Left renal pelvis (tissue), 4 donors: ENCODE measurements at regions not wholly inside any gene's neighbourhood (a gene's known extent, or its start where the extent isn't known, plus 50 kb on each side); places are given as distances from the start of the nearest gene placed in this dataset.
"Not testable (repeated sequence)": the region's sequence is repeated elsewhere in the genome, so short reads cannot be mapped to it uniquely, and the experiment has no call there.

Source experiments
- DNase-seq, 4 donors: peaks; one replicate each; pipeline ENCODE4 v3.0.0-alpha.2; 2013; ENCODE audit warnings: low read depth in 4 of 4, low spot score in 3 of 4

DNA sequence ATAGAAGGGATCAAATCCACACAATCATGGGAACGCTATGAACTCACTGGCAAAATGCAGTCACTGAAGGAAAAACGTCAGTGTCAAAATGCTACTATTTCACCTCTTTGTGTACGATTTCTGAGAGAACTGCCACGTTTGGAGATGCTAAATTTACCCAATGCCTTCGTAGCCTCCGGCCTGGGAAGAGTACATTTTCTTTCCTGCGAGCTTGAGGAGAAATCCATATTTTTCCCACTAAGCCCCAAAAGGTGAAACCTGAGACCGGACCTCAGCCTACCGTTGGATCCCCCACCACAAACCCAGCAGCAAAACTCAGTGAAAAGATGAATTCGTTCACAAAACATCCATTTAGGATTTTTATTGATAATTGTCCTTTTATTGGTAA, 131.7 kb downstream of the GPX5 start:
- DNase-seq: no peak

DNA sequence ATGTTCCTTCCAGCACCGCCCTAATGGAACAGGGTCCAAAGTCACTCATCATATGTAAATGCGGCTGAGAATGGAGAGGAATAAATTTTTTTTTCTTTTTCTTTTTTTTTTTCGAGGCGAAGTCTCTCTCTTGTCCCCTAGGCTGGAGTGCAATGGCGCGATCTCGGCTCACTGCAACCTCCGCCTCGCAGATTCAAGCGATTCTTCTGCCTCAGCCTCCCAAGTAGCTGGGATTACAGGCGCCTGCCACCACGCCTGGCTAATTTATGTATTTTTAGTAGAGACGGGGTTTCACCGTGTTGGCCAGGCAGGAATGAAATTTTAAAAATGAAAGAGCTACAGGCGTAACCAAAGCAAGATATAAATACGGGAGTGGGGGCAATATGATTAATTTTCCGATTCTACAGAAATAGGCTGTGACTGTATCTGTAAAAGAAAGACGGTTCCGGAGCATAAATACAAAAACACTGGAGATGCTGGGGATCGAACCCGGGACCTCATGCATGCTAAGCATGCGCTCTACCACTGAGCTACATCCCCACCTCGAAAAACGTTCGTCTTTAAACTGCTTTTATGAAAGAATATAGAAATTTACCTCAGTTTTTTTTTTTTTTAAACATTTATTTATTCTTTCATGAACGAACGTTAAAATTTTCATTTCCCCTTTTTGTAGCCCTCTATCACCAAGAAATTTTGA, 132.2 kb downstream of the GPX5 start:
- no peak for DNase-seq

DNA sequence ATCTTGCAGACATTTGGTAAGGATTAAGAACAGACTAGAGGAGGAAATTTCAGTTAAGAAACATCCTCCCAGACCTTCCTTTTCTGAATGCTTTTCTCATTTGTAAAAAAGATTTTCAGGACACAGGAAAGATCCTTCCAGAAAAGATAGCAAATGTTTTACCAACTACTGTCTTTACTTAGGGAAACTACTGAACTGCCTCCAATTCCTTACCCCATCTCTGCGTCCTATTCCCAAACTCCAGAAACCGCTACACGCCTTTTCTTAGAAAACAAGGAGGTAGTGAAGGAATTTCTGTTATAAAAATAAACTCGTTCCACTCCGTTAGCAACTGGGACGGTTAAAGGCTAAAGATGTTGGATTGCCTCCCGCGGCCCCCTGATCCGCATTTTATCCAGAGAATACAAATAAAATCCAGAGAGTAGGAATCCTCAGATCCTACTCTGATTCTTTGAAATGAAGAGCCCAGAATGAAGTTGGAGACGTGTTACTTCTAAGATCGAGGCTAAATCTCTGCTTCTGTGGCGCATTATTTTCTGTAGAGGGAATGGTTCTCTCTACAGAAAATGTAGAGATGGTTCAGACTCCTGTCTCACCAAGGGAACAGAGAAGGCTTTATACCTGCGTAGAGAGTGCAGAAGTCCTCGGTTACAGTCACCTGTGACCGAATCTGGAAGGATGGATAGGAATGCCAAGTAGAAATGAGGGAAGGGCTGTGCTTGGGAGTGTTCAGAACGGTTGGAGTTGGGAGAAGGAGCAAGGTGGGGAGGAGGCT, 133.0 kb downstream of the GPX5 start:
- no peak for DNase-seq

DNA sequence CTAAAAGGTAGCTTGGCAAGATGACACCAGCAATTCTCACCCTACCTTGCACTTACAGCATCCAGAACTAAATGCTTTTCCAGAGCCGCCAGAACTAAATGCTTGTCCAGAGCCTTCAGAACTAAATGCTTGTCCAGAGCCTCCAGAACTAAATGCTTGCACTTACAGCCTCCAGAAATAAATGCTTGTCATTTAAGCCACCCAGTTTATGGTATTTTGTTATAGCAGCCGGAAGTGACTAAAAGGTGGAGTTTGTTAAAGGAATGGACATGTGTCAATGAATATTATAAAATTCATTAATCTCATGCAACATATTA, 133.5 kb downstream of the GPX5 start:
- no peak for DNase-seq

DNA sequence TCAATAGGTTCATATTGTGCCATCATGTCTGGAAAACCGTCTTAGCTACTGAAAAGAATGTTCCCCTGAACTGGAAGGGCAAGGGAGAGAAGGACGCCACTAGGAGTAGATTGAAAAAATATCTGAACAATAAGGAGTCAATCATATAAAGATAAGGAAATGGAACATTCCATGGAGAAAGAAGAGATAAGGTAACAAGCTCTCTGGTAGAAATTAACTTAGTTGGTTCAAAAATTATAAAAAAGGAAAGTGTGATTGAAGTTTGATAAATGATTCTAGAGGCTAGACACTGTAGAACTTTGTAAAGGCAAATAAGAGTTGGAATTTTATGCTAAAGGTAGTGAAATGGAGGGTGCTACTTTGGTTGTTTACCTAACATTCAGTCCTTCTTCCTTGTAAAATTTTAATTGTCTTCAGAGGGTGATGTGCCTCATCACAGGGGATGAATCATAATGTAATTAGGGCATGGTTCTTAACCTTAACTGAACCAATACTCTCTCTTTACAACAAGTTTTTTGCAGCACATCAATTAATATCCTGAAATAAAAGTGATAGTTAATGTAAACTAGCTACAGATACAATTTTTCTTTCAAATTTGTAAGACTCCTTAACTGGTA, 135.5 kb downstream of the GPX5 start:
- no peak for DNase-seq

DNA sequence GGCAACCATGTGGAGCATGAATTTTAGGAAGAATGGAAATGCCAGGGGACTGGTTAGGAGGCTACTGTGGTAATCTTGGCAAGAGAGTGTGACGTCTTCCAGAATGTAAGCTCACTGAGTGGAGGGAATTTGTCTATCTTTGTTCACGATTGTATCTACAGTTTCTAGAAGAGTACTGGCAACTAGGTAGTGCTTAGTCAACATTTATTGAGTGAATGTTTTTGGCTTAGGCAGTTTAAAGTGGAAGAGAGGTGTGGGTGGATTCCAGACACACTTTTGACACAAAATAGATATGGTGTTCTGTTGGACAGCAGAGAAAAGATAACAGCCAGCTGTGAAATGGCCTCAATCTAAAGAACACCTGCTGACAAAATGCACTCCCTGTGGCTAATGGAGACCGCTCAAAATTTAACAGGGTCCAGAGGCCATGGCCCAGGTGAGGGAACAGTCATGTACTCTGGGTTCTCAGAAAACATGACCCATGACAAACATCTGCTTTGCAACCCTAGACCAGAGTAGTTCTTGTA, 139.3 kb downstream of the GPX5 start:
- DNase-seq: no peak

DNA sequence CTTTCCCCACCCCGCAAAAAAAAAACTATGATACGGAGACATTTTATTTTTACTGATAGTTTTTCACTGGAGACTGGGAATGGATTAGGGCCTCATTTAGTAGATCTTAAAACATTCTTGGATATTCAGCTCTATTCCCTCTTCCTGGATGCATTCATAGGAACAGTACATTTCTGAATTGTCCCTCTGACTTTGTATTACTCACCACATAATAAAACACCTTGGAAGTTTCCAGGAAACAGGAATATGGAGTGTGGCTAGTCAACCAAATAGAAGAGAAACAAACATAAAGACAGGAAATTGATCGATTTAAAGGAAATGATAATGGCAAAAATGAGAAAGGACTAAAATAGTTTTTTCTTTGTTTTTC, 147.7 kb downstream of the GPX5 start:
- DNase-seq: no peak

DNA sequence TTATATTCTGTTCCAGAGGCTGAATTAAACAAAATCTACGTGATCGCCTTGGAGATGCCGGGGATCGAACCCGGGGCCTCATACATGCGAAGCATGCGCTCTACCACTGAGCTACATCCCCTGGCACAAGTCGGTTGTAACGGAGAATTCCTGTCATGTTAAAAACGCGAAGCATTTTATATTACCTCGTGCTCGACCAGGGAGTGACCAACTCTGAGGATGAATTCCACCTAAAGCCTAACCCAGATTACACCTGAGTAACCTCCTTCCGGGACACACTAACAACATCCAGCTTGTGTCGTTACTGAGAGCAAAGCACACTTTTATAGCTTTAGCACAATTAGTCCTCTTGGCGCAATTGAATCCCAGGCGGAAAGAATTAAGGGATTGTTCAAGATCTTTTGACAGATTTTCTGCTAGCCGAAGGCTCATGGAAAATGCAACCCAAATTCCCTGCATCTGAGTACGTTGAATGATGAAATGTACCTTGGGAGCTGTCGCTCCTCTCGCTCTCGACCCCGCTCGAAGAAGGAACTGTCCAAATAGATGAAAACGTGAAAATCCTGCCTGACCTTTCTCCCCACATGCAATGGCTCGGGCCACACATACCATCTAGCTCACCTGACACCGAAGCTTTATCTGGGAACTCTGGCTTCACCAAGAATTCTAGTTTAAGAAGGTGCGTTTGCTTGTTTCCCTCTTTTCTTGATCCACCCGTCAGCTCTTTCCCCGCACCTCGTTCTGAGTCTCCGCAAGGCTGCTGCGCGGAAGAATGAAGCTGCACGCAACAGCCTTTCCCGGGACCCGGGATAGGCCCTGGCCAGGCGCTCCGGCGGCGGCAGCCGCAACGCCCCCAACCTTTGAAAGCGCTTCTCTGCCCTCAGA, 148.3 kb downstream of the GPX5 start:
- peak in 1 of 4 donors; percentile 52 for DNase-seq

DNA sequence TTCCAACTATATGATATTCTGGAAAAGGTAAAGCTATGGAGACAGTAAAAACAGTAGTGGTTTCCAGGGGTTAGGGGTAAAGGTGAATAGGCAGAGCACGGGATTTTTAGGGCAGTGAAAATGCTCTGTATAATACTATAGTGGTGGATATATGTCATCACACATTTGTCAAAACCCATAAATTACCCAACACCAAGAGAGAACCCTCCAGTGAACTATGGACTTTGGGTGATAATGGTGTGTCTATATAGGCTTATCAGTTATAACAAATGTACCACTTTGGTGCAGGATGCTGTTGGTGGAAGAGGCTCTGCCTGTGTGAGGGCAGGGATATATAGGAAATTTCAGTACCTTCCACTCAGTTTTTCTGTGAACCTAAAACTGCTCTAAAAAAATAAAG, 149.9 kb downstream of the GPX5 start:
- no peak for DNase-seq

DNA sequence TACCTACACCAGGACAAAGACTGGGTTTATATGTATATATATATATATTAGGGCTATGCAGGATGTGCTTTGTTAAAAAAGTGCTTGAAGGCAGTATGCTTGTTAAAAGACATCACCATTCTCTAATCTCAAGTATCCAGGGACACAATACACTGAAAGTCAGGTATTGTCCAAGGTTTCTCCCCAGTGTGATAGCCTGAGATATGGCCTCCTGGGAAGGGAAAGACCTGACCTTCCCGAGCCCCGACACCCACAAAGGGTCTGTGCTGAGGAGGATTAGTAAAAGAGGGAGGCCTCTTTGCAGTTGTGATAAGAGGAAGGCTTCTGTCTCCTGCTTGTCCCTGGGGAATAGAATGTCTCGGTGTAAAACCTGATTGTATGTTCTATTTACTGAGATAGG, 156.9 kb downstream of the GPX5 start:
- no peak for DNase-seq

DNA sequence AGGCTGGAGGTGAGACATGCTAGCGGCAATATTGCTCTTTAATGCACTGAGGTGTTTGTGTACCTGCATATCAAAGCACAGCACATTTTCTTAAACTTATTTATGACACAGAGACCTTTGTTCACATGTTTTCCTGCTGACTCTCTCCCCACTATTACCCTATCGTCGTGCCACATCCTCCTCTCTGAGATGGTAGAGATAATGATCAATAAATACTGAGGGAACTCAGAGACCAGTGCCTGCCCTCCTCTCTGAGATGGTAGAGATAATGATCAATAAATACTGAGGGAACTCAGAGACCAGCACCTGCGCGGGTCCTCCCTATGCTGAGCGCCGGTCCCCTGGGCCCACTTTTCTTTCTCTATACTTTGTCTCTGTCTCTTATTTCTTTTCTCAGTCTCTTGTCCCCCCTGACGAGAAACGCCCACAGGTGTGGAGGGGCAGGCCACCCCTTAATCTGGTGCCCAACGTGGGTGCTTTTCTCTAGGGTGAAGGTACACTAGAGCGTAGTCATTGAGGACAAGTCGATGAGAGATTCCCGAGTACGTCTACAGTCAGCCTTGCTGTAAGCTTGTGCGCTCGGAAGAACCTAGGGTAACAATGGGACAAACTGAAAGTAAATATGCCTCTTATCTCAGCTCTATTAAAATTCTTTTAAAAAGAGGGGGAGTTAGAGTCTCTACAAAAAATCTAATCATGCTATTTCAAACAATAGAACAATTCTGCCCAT, 157.4 kb downstream of the GPX5 start:
- DNase-seq: not testable (repeated sequence)

DNA sequence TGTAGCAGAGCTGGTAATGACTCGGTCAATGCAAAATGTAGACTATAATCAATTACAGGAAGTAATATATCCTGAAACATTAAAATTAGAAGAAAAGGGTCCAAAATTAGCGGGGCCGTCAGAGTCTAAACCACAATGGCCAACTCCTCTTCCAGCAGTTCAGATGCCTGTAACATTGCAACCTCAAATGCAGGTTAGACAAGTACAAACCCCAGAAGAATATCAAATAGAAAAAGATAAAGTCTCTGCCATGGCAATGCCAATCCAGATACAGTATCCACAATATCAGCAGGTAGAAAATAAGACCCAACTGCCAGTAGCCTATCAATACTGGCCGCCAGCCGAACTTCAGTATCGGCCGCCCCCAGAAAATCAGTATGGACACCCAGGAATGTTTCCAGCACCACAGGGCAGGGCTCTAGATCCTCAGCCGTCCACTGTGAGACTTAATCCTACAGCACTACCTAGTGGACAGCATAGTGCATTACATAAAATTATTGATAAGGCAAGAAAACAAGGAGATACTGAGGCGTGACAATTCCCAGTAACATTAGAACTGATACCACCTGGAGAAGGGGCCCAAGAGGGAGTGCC, 158.4 kb downstream of the GPX5 start:
- DNase-seq: no peak

DNA sequence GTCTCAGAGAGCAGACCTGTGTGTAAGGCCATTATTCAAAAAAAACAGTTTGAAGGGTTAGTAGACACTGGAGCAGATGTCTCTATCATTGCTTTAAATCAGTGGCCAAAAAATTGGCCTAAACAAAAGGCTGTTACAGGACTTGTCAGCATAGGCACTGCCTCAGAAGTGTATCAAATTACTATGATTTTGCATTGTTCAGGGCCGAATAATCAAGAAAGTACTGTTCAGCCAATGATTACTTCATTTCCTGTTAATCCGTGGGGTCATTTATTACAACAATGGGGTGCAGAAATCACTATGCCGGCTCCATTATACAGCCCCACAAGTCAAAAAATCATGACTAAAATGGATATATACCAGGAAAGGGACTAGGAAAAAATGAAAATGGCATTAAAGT, 160.3 kb downstream of the GPX5 start:
- DNase-seq: not testable (repeated sequence)

DNA sequence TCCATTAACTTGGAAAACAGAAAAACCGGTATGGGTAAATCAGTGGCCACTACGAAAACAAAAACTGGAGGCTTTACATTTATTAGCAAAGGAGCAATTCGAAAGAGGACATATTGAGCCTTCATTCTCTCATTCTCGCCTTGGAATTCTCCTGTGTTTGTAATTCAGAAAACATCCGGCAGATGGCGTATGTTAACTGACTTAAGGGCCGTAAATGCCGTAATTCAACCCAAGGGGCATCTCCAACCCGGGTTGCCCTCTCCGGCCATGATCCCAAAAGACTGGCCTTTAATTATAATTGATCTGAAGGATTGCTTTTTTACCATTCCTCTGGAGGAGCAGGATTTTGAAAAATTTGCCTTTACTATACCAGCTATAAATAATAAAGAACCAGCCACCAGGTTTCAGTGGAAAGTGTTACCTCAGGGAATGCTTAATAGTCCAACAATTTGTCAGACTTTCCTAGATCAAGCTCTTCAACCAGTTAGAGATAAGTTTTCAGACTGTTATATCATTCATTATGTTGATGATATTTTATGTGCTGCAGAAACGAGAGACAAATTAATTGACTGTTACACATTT, 160.9 kb downstream of the GPX5 start:
- DNase-seq: peak in 3 of 4 donors; percentile 45 to 53 (median 49)

DNA sequence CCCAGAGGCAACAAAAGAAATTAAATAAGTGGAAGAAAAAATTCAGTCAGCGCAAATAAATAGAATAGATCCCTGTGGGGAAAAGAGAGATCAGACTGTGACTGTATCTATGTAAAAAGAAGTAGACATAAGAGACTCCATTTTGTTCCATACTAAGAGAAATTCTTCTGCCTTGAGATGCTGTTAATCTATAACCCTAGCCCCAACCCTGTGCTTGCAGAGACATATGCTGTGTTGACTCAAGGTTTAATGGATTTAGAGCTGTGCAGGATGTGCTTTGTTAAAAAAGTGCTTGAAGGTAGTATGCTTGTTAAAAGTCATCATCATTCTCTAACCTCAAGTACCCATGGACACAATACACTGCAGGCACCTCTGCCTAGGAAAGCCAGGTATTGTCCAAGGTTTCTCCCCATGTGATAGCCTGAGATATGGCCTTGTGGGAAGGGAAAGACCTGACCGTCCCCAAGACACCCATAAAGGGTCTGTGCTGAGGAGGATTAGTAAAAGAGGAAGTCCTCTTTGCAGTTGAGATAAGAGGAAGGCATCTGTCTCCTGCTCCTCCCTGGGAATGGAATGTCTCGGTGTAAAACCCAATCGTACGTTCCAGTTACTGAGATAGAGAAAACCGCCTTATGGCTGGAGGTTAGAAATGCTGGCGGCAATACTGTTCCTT, 161.8 kb downstream of the GPX5 start:
- DNase-seq: not testable (repeated sequence)

DNA sequence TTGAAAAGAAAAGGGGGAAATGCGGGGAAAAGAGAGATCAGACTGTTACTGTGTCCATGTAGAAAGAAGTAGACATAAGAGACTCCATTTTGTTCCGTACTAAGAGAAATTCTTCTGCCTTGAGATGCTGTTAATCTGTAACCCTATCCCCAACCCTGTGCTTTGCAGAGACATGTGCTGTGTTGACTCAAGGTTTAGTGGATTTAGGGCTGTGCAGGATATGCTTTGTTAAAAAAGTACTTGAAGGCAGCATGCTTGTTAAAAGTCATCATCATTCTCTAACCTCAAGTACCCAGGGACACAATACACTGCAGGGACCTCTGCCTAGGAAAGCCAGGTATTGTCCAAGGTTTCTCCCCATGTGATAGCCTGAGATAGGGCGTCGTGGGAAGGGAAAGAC, 166.3 kb downstream of the GPX5 start:
- not testable (repeated sequence) for DNase-seq

DNA sequence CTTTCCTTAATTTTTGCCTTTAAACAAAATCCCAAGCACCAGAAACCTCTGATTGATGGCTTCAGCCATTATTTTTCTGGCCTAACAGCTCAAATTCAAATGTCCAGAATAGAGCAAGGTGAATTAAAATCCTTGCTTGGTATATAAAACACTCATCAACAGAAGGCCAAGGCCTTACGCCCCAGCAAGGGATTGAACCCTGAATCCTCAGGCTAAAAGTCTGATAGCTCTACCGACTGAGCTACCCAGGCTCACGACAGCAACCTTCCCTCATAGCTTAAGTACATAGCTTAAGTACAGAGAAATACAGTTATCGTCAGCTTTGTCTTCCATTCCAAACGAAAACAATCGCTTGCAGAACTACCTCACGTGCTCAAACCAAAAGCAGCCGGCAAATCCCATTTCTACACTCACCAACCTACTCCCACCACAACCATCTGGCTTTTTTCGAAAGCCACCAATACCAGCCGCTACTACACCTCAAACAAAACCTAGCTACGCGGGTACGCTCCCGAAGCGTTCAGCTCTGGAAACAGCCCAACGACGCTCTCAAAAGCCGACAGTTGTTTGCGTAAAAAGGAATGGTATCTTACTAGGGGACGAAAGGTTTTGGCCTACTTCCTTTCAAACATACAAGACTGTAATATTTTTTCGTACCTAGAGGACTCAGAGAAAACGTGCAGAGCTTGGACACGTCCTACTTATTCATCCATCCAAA, 167.5 kb downstream of the GPX5 start:
- DNase-seq: no peak

DNA sequence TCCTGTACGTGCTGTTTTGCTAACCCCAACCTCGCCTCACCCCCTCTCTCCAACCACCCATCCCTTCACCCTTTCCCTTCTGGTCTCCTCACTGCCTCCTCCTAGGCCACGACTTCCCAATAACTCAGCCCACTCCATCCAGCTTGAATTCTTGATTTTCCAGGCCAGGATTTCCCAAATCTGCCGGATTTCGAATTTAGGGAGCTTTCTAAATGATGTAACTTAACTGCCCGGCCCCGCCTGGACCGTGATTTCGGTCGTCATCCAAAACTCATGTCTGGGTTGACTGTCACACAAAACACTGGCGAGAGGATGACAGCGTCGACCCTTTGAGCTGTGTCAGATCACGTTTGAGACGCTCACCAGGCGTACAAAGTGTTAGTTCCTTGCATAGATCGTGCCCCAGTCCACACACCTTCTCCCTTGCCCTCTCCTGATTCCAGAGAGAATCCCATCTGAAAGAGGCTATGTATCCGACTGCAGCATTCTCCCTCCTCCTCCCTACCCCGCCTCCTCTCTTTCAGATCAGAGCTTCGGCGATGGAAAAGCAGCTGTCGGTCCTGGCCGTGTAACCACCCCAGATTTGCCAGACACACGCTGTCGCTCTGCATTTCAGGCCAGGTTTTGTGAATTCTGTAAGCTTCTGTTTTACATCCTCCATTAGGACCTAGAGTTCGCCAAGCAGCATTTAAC, 168.2 kb downstream of the GPX5 start:
- DNase-seq: no peak
